KMS-11 (cell line): ENCODE measurements at regions not wholly inside any gene's neighbourhood (a gene's known extent, or its start where the extent isn't known, plus 50 kb on each side); places are given as distances from the start of the nearest gene placed in this dataset.

ENCODE experiments used
- H2AFZ ChIP-seq: fragments of 200-600 bp; sonication (generic); 2 replicates; pipeline ENCODE4 v1.6.1; 2016; ENCODE audit warnings: antibody characterized with exemption, mixed run types, low read depth
- H3K27ac ChIP-seq: fragments of 200-600 bp; sonication (generic); 2 replicates; pipeline ENCODE4 v1.6.1; 2016; ENCODE audit warnings: mild to moderate bottlenecking, mixed run types
- H3K27me3 ChIP-seq: fragments of 200-600 bp; sonication (generic); 2 replicates; pipeline ENCODE4 v1.6.1; 2017; ENCODE audit warnings: mild to moderate bottlenecking, low read depth, mixed run types, moderate library complexity; ENCODE audit not compliant: insufficient read depth
- H3K36me3 ChIP-seq: fragments of 200-600 bp; sonication (generic); 2 replicates; pipeline ENCODE4 v1.6.1; 2017; ENCODE audit warnings: mild to moderate bottlenecking, mixed run types; ENCODE audit not compliant: insufficient read depth
- H3K4me1 ChIP-seq: fragments of 200-600 bp; sonication (generic); 2 replicates; pipeline ENCODE4 v1.6.1; 2016; ENCODE audit warnings: mild to moderate bottlenecking, low read depth, mixed run types; ENCODE audit not compliant: poor library complexity, severe bottlenecking
- H3K4me2 ChIP-seq: fragments of 200-600 bp; sonication (generic); 2 replicates; pipeline ENCODE4 v1.7.0; 2016; ENCODE audit warnings: mild to moderate bottlenecking, mixed run types
- H3K4me3 ChIP-seq: fragments of 200-600 bp; sonication (generic); IDR thresholded peaks from 2 replicates; pipeline ENCODE4 v1.6.1; 2017; ENCODE audit warnings: low read depth, low read length, mixed read lengths; ENCODE audit not compliant: insufficient read depth
- H3K79me2 ChIP-seq: fragments of 200-600 bp; sonication (generic); 2 replicates; pipeline ENCODE4 v1.6.1; 2016; ENCODE audit warnings: low read depth, mixed run types; ENCODE audit not compliant: insufficient read depth
- H3K9ac ChIP-seq: fragments of 200-600 bp; sonication (generic); 2 replicates; pipeline ENCODE4 v1.6.1; 2016; ENCODE audit warnings: mild to moderate bottlenecking, mixed run types
- H4K20me1 ChIP-seq: fragments of 200-600 bp; sonication (generic); 2 replicates; pipeline ENCODE4 v1.6.1; 2016; ENCODE audit warnings: mild to moderate bottlenecking, mixed run types; ENCODE audit not compliant: insufficient read depth
- CTCF ChIP-seq: fragments of 200-600 bp; sonication (generic); conservative IDR thresholded peaks from 2 replicates; pipeline ENCODE4 v1.6.1; 2017; ENCODE audit warnings: low read depth, mild to moderate bottlenecking, antibody characterized with exemption, low read length, moderate library complexity, mixed read lengths

- no peak overlapping the region for H3K9ac ChIP-seq
- TF ChIP-seq CTCF = no peak
- H3K27ac ChIP-seq = no peak overlapping the region
- no peak overlapping the region for H2AFZ ChIP-seq
- H3K36me3 ChIP-seq = no peaks in the 10 kb centered on the region
- no peaks in the 10 kb centered on the region for H3K4me1 ChIP-seq
- H3K79me2 ChIP-seq = no peaks in the 10 kb centered on the region
- no peaks in the 10 kb centered on the region for H3K27me3 ChIP-seq
- no peak overlapping the region for H3K4me3 ChIP-seq
- H4K20me1 ChIP-seq = no peaks in the 10 kb centered on the region
- no peak overlapping the region for H3K4me2 ChIP-seq
Observed at GRCh38 chr2:236971919-236972381, 113.7 kb upstream of the COPS8 start.

- TF ChIP-seq CTCF = no peak
- no peak overlapping the region for H3K4me2 ChIP-seq
- no peak overlapping the region for H3K27ac ChIP-seq
- H3K9ac ChIP-seq = no peak overlapping the region
- H3K79me2 ChIP-seq = no peaks in the 10 kb centered on the region
- H3K4me3 ChIP-seq = no peak overlapping the region
- H3K36me3 ChIP-seq = no peaks in the 10 kb centered on the region
- H3K27me3 ChIP-seq = no peaks in the 10 kb centered on the region
- H4K20me1 ChIP-seq = no peaks in the 10 kb centered on the region
- no peaks in the 10 kb centered on the region for H3K4me1 ChIP-seq
- H2AFZ ChIP-seq = no peak overlapping the region
Observed at GRCh38 chr2:236972491-236973342, 113.0 kb upstream of the COPS8 start.

GRCh38 chr2:236973343-236973980 is 112.2 kb upstream of the COPS8 start:
- Histone ChIP-seq H2AFZ (no peak overlapping the region), H3K4me1 (no peaks in the 10 kb centered on the region), H3K27me3 (no peaks in the 10 kb centered on the region), H3K79me2 (no peaks in the 10 kb centered on the region), H4K20me1 (no peaks in the 10 kb centered on the region), H3K4me2 (no peak overlapping the region), H3K9ac (no peak overlapping the region), H3K36me3 (no peaks in the 10 kb centered on the region), H3K4me3 (no peak overlapping the region), H3K27ac (no peak overlapping the region)
- no peak for TF ChIP-seq CTCF

GRCh38 chr2:236974148-236974547 is 111.5 kb upstream of the COPS8 start:
- TF ChIP-seq CTCF = no peak
- H3K9ac ChIP-seq = no peak overlapping the region
- H4K20me1 ChIP-seq = no peaks in the 10 kb centered on the region
- no peak overlapping the region for H2AFZ ChIP-seq
- H3K27ac ChIP-seq = no peak overlapping the region
- H3K4me3 ChIP-seq = no peak overlapping the region
- H3K79me2 ChIP-seq = no peaks in the 10 kb centered on the region
- H3K27me3 ChIP-seq = no peaks in the 10 kb centered on the region
- no peaks in the 10 kb centered on the region for H3K36me3 ChIP-seq
- H3K4me2 ChIP-seq = no peak overlapping the region
- H3K4me1 ChIP-seq = no peaks in the 10 kb centered on the region
